Left renal cortex interstitium (tissue), 4 donors: ENCODE measurements at regions not wholly inside any gene's neighbourhood (a gene's known extent, or its start where the extent isn't known, plus 50 kb on each side); places are given as distances from the start of the nearest gene placed in this dataset.
A peak's percentile ranks its signal among the peaks of the same experiment; 100 is the strongest.
"Not testable (repeated sequence)": the region's sequence is repeated elsewhere in the genome, so short reads cannot be mapped to it uniquely, and the experiment has no call there.

Source experiments
- DNase-seq, 4 donors: peaks; one replicate each; pipeline ENCODE4 v3.0.0-alpha.2; 2013; ENCODE audit warnings: low read depth in 4 of 4, low spot score in 2 of 4, missing footprints in 1 of 4

DNA sequence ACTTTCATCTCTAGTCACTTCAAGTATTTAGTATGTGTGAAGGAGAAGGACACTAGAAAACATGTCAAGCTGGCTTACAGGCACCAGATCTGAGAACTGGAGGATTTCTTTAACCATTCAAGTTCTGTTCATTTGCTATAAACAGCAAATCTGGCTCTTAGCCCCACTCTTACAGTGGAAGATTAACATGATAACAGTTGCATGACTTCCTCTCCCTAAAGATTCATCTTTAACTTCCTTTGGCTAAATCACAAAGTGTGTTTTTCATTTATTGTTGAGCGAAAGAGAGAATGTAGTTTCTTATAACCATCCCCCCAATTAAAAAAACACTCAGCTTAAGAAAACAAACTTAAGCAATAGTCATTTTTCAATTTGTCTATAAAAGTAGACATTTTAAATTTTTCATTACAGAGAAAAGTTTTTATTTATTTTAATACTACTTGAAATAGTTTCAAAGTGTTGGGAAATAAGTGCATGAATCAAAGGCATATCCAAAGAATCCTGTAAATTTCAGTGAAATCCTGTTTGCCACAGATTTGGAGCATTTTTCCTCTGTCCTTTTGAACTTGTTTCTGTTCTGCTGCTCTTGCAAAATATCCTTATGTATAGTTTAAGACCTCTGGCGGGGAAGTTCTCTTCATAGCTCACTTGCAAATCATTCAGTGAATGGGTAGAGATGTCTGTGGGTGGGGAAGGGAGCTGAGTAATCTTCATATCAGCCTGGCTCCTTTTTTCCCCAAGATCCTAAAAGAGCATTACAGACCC is 241.0 kb upstream of the RBBP8 start:
- DNase-seq: no peak

DNA sequence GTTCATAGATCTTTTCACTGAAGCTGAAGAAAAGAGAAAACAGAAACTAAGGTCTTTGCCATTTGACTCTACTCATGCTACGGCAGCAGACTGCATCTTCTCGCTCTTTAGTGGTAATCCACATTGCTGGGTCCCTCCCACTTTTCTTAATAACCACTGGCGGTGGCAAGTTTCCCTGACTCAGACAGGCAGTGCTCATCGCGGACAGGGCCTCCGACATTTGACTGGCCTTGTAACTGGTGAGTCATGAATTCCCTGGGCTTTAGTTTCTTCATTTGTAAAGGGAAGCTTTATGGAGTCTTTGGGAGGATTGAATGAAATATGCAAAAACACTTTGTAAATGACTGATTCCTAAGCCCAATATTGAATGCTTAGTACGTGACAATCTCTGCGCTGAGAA is 238.2 kb upstream of the RBBP8 start:
- no peak for DNase-seq

DNA sequence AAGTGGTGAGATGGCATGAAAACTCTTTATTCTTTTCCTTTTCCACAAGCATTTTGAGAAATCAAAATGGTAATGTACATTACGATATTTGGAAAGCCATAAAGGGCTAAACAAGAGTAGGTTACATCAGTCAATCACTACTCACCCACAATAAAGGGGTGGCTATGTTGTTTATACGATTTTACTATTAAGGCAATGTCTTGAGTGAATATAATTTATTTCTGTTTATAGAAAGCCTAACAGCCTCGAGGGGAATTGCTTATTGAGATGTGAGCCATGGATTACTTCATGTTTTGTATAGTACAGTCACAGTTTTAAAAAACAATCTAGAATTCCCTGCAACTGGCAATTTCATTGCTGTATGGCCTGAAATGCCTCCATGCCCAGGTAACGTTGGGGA is 237.5 kb upstream of the RBBP8 start:
- DNase-seq: no peak

DNA sequence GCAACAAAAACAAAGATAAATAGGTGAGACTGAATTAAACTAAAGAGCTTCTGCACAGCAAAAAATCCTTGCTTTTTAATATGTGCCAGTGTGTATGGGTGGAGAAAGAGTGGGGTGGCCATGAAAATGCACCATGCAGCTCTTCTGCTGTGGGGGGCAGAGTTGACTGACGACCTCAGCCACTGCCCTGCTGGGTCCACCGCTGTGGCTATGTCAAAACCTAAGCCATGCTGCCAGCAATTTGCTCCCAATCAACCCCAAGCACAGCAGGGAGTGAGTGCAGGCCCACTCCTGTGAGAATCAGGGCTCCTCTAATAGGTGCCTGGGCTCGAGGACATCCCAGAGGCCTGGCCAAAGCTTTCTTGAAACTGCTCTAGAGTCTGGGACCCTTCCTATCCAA is 235.6 kb upstream of the RBBP8 start:
- no peak for DNase-seq

DNA sequence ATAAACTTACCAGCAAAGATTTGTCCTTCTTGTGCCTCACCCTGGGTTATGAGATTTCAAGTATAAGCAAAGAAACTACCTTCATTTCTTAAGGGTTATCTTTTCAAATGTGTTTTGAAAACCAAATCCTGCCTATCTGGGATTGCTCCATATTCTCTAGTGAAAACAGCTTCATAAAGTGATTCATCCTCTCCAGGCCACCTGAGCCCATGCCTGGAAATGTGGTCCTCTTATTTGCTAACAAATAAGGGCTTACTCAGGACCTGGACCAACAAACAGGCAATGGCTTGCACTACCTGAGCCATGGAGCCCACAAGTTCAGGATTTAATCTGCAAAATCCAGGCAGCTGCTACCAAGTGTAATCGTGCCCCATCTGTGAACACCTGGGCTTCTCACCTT is 234.4 kb upstream of the RBBP8 start:
- no peak for DNase-seq

DNA sequence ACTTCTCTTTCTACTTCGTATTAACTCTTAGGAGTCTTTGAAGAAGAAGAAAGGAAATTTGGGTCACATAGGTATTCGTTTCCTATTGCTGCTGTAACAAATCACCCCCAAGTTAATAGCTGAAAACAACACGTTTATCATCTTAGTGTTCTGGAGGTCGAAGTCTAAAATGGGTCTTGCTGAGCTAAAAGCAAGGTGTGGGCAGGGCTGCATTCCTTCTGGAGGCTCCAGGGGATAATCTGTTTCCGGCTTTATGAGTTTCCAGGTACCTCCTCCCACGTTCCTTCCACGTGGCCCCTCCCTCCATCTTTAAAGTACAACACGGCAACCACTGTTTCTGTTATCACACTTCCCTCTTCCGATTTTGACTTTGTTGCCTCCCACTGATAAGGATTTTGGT is 233.5 kb upstream of the RBBP8 start:
- DNase-seq: no peak

DNA sequence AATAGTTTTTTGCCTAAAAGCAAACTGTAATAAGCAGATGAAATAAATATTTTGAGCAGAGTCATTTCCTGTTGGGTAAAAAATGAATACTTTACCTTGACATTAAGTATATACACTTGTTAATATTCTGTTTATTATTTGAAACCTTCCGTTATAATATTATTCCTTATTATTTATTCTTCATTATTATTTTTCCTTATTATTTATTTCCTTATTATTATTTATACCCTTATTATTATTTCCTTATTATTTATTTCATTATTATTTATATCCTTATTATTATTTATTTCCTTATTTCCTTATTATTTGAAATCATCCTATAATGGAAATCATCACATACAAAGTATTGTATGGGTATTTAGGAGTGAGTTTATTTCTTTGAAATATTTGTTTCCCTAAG is 232.2 kb upstream of the RBBP8 start:
- DNase-seq: no peak

DNA sequence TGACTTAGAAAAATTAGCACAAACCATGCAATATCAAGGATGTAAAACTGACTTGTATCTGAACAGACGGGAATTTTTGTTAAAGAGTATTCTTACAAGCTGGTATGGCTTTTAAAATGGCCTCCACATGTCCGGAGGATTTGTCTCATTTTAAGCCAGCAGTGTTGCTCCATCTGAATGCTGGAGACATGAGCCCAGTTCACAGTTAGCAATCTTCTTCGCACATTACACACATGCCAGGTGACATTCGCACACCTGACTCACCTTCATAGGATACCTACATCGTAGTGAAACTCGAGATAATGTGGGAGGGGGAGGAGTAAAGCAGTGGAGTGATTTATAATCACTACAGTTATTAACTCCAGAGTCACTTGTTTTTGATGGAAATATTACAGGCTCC is 231.8 kb upstream of the RBBP8 start:
- DNase-seq: no peak

DNA sequence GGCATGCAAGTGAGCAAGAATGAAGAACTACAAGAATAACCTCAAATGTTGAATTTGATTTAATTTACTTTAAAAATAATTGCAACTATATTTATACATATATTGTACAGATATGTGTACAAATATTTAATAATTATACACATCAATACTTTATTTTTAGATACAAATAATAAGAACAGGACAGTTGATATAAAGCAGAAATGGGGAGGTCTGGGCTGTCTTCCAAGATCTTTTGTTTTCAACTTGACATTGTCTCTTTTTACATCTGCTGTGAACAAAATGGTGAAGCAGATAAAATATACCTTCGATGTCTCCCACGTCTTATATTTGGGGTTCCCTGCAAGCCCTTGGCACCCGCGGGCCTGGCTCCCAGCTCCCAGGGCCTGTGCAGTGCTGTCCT is 231.3 kb upstream of the RBBP8 start:
- no peak for DNase-seq

DNA sequence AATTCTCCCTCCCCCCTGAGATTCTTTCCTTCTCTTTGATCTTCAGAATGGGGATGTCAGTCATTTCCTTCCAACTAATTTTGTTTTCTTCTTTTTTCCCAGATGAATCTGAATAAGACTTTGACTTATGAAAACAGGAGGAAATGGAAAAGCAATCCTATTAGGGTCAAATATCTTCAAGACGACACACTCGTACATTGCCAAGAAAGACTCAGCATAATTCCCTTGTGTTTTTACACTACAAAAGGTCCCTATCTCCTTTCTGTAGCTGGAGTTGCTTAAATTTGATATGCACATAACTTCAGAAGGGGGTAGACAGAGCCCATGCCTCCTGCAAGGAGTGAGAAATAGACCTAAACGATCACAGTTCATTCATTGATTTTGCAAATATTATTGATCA is 230.3 kb upstream of the RBBP8 start:
- DNase-seq: no peak

DNA sequence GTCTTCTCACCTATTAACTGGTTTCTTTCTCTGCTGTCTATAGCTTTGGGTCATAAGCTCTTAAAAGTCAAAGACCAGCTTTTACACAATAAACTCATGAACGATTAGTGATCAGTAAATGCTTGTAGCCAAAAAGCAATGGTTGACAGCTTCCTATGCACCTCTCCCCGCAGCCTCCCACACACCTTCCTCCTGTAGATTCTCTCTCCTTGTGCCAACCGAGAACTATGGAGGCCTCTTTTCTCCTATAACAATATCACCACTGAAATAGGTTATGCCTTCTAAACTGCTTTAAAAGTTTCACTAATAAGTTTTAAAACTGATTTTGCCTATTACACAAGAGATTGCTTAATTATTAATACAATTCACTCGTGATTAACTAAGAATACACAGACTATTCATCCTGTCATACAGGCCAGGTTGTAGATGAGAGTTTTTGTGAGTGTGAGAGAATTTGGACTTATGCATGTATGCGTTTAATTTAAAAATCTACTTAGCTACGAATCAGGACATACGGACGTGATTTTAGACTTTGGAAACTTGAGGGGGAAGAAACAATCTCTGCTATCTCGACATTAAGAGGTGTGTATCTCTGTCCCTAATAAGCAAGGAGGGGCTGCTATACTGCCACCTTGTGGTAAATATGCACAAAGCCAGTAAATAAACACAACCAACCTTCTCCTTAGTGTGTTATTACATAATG is 229.1 kb upstream of the RBBP8 start:
- no peak for DNase-seq

DNA sequence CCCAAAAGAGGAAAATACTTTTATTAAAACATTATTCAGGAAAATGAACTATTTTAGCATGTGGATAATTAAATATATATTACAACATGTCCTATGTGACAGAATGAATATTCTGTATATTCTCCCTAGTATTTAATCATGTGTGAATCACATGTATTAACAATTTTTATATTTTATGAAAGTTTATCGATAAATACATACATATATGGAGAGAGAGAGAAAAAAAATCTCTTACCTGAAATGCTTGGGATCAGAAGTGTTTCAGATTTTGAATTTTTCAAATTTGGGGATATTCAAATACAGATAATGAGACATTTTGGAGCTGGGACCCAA is 228.6 kb upstream of the RBBP8 start:
- no peak for DNase-seq

DNA sequence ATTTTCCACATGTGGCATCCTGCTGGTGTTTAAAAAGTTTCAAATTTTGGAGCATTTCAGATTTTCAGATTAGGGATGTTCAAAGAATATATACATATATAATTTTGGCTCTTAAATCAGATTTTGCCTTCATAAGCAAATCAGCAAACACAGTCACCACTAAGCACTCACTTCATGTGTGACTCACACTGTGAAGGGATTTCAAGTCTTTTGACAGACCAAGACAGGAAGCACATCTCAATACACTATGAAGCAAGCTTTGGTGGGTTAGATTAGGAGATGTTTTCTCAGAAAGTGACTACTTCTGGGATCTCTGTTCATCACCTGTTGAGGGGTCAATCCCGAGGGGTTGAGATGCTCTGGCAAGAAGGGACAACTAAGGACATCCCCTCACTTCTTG is 227.8 kb upstream of the RBBP8 start:
- no peak for DNase-seq

DNA sequence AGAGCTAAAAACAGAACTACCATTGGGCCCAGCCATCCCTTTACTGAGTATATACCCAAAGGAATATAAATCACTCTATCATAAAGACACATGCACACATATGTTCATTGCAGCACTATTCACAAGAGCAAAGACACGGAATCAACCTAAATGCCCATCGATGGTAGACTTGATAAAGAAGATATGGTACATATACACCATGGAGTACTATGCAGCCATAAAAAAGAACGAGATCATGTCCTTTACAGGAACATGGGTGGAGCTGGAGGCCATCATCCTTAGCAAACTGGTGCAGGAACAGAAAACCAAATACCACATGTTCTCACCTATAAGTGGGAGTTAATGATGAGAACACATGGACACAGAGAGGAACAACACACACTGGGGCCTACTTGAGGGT is 227.1 kb upstream of the RBBP8 start:
- DNase-seq: not testable (repeated sequence)

DNA sequence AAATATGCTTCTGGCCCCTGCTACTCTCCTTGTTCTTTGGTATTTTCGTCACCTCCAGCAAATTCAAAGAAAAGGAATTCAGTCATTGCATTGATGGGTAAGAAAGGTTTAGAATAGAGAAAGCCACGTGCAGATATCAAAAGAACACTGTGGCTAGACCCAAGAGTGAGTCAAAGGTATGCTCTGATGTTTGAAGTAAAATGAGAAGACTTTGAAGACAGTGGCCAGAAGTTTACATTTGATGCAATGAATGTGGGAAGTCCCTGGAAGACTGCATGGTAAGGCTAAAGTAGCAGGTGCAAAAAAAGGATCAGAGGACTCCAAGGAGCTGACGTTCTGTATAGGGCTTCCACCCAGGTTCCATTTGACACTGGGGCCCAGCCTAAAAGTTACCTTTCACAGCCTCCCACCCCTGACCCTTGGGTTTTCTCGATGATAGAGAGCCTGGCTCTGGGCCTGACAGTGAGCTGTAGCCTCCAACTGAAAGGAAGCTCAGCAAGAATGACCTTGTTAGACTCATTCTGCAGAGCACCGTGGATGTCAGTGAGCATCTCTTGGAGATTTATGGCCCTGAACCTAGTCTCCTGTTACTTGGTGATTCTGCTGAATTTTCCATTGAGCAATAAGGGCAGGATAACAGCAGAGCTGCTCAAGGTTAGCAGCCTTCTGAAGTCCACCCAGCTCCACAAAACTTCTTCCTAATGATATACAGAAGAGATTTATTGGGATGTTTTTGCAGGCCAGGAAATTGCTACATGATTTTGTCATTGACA is 223.7 kb upstream of the RBBP8 start:
- DNase-seq: no peak

DNA sequence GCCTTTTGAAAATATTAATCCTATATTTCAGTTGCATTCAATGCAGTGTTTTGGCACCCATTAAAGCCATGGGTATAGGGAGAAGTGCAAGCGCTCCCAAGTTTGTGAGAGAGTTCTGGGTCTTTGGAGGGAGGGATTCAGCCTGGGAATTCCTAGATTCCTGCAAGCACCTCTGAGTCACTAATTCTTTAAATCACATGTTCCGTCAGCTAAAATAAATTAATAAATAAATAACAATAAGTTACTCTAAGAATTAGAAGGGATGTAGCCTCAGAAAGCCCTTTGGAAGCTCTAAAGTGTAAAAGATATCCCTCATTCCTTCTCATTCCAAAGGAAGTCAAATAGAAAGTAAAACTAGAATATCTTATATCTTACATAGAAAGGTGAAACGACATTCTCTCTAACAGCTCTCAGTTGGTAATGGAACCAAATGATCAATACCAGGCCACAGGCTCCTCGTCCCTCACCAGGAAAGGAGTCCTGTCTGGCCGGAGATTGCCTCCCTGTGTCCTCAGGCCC is 222.4 kb upstream of the RBBP8 start:
- no peak for DNase-seq

DNA sequence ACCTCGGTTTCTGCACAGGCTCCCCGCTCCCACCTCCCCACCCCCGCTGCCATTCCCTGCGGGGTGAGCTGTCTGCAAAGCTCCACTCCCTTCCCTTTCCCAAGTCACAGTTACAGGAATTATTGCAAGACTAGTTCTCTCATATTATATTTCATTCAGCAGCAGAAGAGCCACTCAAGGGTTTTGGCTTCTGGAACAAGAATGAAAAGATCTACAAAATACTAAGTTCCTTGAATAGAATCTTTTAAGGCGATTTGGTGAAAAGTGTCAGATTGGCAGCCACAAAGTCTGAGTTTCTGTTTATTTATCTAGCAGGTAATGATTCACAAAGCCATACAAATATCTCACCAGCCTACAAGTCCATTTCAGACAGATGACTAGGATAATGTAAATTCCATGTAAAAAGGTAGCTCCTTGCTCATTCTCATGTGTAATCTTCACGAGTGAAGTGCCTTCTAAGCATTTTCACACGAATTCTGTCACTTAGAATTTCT is 221.9 kb upstream of the RBBP8 start:
- peak in 1 of 4 donors; percentile 32 for DNase-seq

DNA sequence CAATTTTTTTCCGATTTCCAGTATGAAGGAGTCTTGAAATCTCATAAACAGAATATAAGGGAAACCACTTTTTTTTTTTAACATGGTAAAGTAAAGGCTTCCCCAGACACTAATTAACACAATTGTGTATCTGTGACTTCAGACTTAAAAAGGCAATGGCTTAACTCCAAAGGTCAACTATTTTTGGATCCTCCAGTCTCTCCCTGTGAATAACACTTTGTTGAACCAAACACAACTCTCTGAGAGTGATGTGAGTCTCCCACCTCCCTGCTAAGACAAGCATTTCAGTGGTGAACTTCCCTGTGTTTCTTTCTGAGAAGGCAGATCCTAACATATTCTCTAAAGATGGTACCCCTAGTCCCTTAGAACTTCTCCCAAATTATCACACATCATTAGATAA is 219.6 kb upstream of the RBBP8 start:
- no peak for DNase-seq

DNA sequence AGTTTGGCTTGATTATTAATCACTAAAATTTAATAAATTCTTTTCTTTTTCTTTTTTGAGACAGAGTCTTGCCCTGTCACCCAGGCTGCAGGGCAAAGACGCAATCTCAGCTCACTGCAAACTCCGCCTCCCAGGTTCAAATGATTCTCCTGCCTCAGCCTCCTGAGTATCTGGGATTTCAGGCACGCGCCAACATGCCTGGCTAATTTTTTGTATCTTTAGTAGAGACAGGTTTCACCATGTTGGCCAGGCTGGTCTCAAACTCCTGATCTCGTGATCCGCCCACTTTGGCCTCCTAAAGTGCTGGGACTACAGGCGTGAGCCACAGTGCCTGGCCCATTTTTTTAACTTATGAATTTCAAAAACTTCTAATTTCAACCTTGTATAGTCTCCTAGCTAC is 215.6 kb upstream of the RBBP8 start:
- not testable (repeated sequence) for DNase-seq

DNA sequence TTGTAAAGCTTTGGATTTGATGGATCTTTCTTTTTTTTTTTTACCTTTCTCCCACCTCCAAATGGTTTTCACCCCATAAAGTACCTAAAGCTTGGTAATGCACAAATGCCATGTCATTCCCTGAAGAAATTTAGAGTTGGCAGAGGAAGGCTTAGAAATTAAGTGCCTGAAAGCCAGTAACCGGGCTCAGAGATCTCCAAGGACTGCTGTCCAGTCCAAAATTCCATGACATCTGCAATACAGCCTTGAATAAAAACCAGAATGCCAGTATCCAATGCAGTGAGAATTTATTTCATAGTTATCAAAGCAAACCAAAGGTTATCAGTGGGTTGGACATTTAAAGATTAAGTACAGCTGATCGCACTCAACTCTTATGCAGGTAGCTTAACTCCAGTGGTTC is 209.9 kb upstream of the RBBP8 start:
- no peak for DNase-seq

DNA sequence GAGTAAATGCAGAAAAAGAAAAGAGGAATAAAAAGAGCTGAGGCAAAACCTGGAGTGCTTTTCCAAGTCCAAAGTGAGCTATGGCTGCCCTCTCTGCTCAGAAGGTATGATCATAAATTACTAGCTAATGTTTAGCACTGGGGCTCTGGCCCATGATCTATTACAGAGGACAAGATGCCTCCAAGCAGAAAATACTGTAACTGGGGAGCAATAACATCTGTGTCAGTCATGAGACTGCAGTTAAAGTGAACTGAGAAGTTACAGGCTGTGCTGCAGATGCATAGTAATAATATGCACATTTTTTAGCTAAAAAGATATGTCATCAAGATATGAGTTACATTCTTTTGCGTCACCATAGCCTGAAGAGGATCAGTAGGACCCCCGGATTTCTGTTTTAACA is 209.4 kb upstream of the RBBP8 start:
- DNase-seq: peak in 1 of 4 donors; percentile 43
